DMS114 treated with DMSO at 0.1 percent for 48 hours (cell line): ENCODE measurements at regions not wholly inside any gene's neighbourhood (a gene's known extent, or its start where the extent isn't known, plus 50 kb on each side); places are given as distances from the start of the nearest gene placed in this dataset.

Experiments
- DNase-seq: peaks from one replicate; lab custom pipeline; 2025; ENCODE audit not compliant: unreplicated experiment; lab: John Stamatoyannopoulos, UW

DNA sequence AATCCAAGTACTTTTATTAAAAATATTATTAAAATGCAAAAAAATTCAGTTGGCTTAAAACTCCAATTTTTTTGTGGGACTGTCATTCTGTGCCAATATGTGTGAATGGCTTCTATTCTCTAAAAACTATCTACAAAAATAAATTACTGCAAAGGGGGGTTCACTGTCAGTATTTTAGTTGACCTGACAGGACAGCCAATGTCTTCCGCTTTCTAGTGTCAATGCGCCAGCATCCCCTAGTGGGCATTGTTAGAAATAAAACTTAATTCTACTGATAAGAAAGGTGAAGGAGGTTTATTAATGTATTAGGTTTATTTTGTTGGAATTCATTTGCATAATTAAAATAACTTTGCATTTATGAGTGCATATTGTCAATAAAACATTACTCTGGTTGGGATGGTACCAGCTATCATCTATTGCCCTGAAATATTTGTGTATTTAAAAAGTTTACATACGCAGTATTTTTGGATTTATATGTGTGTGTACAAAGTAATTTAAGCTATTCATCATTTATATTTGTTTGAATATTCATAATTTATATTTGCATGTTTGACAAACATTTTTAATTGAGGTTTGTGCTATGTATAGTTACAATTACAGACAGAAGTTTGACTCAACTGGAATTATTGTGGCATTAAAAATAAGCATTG, 527.2 kb downstream of the FLRT2 start:
- DNase-seq, result no peak

- DNase-seq, result no peak
These were observed 525.6 kb downstream of the FLRT2 start for GRCh38 chr14:86055512-86056075.

DNA sequence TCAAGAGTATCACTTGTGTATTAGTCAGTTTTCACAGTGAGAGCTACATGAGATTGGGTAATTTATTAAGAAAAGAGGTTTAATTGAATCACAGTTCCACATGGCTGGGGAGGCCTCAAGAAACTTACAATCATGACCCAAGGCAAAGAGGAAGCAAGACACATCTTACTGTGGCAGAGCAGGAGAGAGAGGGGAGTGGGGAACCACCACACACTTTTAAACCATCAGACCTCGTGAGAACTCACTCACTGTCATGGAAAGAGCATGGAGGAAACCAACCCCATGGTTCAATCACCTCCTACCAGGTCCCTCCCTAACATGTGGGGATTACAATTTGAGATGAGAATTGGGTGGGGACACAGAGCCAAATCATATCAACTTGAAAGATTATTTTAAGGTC, 522.9 kb downstream of the FLRT2 start:
- no peak for DNase-seq

DNA sequence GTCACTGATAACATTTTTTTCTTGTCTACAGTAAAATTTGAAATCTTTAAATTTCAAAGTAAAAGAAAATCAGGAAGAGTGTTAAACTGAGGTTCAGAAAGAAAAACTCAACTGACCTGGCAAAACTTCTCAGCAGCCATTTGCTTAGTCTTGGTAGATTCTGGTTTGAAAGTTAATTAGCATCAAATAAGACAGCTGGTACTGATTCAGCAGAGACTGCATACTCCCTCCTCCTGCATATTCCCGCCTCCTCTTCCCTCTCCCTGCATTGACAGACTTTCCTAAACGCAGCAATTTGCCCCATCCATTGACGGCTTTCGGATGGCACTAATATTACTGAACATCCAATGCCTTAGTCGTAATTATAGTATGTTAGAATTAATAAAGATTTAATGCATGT, 520.8 kb downstream of the FLRT2 start:
- DNase-seq, result no peak

GRCh38 chr14:86050072-86050683, 520.2 kb downstream of the FLRT2 start:
- no peak for DNase-seq

DNA sequence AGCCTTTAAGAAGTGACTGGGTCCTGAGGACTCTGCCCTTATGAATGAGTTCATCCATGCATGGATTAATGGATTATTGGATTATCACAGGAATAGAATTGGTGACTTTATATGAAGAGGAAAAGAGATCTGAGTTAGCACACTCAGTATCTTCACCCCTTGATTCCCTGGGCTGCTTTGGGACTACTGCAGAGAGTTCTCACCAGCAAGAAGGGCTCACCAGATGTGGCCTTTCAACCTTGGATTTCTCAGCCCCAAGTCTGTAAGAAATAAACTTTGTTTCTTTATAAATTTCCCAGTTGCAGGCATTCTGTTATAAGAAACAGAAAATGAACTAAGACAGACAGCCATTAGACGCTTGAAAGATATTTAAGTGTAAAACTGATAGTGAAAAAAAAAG, 509.2 kb downstream of the FLRT2 start:
- DNase-seq, result no peak

DNA sequence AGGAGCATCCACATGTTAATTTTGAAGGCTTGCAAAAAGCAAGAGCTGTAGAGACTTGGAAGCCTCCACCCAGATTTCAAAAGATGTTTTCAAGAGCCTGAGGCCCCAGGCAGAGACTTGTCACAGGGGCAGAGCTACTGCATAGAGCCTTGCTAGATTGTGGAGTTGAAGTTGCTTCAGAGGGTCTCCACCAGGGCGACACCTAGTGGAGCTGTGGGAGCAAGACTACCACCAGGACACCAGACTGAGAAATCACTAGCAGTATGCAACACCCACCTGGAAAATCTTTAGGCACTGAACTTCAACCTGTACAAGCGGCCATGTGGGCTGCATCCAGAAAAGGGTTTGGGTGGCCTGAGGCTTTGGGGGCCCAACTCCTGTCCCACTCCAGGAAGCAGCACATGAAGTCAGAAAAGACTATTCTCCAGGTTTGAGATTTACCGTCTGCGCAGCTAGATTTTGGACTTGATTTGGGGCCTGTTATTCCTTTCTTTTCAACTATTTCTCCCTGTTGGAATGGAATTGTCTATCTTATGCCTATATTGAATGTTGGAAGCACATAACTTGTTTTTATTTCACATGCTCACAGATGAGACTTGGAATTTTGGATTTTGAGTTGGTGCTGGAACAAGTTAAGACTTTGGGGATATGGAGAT, 508.6 kb downstream of the FLRT2 start:
- no peak for DNase-seq

GRCh38 chr14:86035882-86036281, 505.9 kb downstream of the FLRT2 start:
- DNase-seq, result no peak

GRCh38 chr14:86027990-86028389, 498.0 kb downstream of the FLRT2 start:
- DNase-seq, result no peak

DNA sequence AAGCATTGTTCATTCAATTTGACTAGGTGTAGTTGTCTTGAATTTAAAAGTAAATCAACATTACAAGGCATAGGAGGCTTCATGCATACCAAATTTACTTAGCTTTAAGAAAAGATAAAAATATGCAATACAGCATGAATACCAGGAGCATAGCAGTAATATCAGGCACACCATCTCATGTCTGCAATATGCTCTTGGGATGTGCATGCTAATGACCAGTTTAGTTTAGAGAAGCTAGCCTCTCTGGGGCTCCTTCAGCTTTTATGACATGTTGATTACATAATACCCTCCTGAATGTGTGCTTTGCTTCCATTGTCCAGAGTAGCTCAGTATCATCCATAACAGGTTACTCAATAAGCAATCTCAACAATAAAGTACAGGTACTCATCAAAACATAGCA, 497.2 kb downstream of the FLRT2 start:
- no peak for DNase-seq

DNA sequence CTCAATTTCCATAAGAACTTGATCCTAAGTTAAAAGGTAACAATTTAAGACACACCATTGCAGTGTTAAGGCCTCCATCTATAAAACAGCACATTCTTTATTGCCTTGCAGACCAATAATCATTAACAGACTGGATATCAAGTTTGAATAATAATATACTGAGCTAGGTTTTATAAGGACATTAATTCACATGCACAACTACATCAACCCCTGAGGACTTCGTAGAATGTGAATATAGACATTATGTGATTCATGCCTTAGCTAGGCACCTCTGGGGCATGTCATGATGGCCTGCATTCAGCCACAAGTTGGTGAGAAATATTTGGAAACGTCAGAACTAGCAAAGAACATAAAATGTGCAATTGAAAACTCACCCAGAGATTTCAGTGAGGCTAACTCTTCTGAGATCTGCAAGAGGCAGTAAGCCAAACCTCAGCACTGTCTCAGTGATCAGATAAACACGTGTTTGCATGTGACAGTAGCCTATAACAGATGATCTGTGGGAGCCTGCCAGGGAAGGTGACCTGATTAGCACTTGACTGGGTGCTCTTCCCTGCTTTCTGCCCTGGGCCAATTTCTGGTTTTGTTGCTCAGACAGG, 492.2 kb downstream of the FLRT2 start:
- DNase-seq, result no peak

DNA sequence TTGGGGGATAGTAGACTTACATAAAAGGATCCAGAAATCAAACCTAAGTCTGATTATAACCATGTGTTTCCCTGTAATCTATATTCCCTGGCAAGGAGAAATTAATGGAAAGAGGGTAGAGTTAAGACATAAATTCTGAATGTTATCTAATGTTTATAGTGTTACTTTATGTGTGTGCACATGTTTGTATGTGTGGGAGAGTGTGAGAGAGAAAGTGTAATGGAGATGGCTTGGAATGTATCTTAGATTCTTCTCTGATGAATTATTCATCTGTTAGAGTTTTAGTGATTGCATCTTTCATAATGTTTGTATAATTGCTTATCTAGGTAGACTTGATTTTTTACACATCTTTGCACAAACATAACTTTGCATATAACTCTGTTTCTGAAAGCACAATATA, 490.9 kb downstream of the FLRT2 start:
- no peak for DNase-seq

DNA sequence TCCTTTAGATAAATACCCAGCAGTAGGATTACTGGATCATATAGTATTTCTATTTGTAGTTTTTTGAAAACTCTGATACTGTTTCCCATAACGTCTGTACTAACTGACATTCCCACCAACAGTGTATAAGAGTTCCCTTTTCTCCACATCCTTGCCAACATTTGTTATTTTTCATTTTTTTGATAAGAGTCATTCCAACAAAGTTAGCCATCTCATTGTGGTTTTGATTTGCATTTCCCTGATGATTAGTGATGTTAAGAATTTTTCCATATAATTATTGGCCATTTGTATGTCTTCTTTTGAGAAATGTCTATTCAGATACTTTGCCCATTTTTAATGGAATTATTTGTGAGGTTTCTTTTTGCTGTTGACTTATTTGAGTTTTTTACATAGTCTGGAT, 486.0 kb downstream of the FLRT2 start:
- DNase-seq, result no peak

GRCh38 chr14:86015511-86015910, 485.6 kb downstream of the FLRT2 start:
- DNase-seq, result no peak

- DNase-seq, result no peak
These were observed 483.7 kb downstream of the FLRT2 start for GRCh38 chr14:86013641-86014040.

DNA sequence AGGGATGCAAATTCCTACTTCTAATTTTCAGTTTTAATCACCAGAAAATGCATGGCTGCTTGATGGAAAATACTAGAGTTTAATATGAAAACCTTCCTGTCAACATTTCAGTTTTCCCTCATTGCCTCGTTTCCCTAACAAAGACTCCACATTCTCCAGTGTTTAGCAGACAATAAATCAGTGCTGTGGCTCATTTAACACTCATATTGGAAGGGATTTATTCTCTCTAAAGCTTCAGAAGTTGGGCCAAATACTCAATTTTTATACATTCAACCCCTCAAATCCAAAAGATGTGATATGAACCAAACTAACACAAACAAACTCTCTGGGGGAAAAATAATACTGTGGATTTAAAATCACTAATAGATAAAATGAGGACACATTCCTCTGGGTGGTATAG, 482.5 kb downstream of the FLRT2 start:
- no peak for DNase-seq

- DNase-seq, result no peak
These were observed 474.1 kb downstream of the FLRT2 start for GRCh38 chr14:86003998-86004397.

DNA sequence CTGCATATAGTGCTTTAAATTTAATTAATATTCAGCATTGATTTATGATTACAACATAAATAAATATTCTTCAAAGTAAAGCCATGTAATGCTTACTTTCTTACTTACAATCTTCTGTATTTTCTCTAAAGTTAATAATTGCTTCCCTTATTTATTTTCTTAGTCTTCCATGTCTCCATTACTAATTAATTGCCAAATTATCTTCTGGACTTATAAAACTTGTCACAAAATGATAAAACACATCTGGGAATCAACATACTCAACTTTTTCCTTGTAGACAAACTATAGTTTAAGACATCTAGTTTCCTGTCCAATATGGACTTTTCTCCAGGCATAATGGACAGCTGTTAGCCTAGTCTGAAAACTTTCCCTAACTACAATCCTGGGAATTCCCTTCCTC, 466.6 kb downstream of the FLRT2 start:
- DNase-seq, result no peak

DNA sequence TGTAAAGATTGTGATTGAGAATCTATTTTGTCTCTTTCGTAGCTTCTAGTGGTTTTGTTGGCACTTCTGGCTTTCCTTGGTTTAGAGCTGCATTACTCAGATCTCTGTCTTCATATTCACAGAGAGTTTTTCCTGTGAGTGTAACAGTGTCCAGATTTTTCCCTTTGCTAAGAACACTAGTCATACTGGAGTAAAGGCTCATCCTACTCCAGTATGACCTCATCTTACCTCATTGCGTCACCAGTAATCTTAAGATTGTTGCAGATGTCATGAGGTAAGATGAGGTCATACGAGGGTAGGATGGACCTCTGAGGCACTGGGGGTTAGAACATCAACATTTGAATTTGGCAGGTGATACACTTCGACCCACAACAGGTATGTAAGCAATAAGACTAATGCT, 461.2 kb downstream of the FLRT2 start:
- no peak for DNase-seq

DNA sequence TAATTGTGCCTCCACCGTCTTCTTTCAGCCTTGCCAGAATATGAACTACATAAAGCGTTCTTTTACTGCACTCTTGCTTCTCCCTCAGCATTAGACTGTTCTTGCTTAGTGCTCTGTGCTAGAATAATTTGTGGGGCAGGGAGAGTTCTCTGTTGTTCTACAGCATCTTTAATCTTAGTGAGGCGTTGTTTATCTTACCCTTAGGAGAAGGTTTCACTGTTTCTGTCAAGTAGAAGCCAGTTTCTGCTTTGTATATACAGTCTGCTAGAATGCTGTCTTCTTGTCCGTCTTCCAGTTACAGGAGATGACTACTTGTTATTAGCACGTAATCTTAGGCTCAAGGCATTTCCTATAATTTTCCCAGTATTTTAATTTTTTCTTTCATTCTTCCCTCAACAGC, 458.0 kb downstream of the FLRT2 start:
- DNase-seq, result no peak

GRCh38 chr14:85987292-85987691, 457.3 kb downstream of the FLRT2 start:
- DNase-seq, result no peak
